LNCaP clone FGC (cell line): ENCODE measurements at regions not wholly inside any gene's neighbourhood (a gene's known extent, or its start where the extent isn't known, plus 50 kb on each side); places are given as distances from the start of the nearest gene placed in this dataset.

Experiments
- DNase-seq: peaks from one replicate; pipeline ENCODE4 v3.0.0-alpha.2; 2011; ENCODE audit warnings: low read depth
- H3K4me3 ChIP-seq: 2 replicates; pipeline ENCODE4 v1.5.1; 2011; ENCODE audit warnings: mild to moderate bottlenecking, low read depth, low read length, control low read depth
- TF ChIP-seq, protein P1 (sequence below): IDR thresholded peaks from 2 replicates; pipeline ENCODE4 v1.5.1; 2012; ENCODE audit warnings: mild to moderate bottlenecking; ENCODE audit not compliant: control insufficient read depth, insufficient read depth; ENCODE audit errors: extremely low read depth

DNA sequence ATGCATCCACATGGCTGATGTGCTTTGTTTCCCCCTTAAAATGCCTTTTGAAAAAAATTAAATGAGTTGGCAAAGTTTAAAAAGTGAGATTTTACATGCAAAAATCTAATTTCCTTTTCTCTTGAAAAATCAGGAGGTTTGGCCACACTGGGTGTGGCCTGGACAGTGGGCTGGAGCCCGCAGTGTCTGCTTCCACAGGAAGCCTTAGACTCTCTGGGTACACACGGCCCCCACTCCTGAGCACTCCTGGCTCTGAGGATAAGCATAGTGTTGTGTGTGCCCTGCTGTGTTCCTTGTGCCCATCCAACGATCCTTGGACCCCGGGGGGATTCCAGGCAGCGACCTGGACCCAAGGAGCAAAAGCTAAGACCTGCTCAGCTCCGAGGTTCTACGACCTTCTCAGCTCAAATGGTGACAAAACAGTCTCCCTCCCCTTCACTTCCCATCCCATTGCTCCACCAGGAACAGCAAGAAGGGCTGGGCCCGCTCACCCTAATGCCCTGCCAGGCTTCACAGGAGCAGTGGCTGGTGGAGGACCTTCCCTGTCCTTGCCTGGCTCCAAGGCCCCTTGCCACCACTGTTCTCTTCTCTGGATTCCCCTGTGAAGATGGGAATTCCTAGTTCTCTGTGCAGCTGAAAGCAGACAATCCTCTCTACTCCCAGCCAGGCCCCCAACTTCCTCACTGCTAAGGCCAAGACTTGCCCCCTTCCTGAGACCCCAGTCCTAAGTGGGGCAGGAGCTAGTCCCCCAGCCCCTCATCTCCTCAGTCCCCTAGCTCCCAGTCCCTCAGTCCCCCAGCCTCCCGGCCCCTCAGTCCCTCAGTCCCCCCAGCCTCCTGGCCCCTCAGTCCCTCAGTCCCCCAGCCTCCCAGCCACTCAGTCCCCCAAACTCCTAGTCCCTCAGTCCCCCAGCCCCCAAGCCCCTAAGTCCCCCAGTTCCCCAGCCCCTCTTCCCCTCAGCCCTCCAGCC is 395.8 kb downstream of the PTPRU start:
- TF ChIP-seq, protein P1, sequence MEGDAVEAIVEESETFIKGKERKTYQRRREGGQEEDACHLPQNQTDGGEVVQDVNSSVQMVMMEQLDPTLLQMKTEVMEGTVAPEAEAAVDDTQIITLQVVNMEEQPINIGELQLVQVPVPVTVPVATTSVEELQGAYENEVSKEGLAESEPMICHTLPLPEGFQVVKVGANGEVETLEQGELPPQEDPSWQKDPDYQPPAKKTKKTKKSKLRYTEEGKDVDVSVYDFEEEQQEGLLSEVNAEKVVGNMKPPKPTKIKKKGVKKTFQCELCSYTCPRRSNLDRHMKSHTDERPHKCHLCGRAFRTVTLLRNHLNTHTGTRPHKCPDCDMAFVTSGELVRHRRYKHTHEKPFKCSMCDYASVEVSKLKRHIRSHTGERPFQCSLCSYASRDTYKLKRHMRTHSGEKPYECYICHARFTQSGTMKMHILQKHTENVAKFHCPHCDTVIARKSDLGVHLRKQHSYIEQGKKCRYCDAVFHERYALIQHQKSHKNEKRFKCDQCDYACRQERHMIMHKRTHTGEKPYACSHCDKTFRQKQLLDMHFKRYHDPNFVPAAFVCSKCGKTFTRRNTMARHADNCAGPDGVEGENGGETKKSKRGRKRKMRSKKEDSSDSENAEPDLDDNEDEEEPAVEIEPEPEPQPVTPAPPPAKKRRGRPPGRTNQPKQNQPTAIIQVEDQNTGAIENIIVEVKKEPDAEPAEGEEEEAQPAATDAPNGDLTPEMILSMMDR: no peak

GRCh38 chr1:29631361-29631760 is 395.0 kb downstream of the PTPRU start:
- no peak overlapping the region for H3K4me3 ChIP-seq
- no peak for DNase-seq
- TF ChIP-seq, protein P1: no peak

More for the DNA sequence above, 395.8 kb downstream of the PTPRU start:
- no peak overlapping the region for H3K4me3 ChIP-seq
- DNase-seq: no peak

- H3K4me3 ChIP-seq: no peak overlapping the region
- no peak for DNase-seq
- TF ChIP-seq, protein P1: no peak
Measured at GRCh38 chr1:29630756-29631155, 394.4 kb downstream of the PTPRU start.

DNA sequence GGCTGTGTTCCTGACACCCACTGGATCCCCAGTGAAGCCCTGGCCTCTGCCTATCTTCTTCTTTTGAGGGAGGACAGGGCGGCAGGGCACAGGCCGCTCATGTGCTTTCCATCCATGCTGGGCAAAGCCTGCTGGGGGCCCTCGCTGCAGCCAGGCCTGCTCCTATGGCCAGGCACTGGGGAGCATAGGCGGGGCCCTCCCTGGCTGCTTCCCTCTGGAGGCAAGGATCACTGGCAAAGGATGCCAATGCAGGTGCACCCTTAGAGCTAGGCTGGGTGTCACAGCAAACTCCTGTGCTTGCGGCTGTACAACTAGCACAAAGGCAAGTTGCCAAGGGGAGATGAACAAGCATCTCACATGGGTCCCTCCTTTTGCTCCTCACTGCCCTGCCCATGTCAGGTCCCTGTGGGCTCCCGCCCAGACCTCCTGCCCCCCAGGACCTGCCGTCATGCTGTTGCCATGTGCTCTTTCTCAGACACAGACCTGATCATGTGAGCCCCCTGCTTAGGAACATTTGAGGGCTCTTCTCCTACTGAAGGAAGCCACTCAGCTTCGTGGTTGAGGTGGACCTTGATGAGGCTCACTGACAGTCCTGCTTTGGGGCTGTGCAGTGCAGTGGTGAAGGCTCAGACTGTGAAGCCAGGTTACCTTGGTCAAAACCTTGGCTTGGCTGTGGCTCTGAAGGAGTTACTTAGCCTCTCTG is 393.6 kb downstream of the PTPRU start:
- TF ChIP-seq, protein P1: no peak
- DNase-seq: no peak
- no peak overlapping the region for H3K4me3 ChIP-seq

GRCh38 chr1:29629401-29629800 is 393.1 kb downstream of the PTPRU start:
- H3K4me3 ChIP-seq: no peak overlapping the region
- TF ChIP-seq, protein P1: no peak
- DNase-seq: no peak

- TF ChIP-seq, protein P1: no peak
- H3K4me3 ChIP-seq: no peak overlapping the region
- DNase-seq: no peak
Measured at GRCh38 chr1:29628190-29628589, 391.9 kb downstream of the PTPRU start.
